Lower leg skin (tissue), 3 donors: ENCODE measurements at regions not wholly inside any gene's neighbourhood (a gene's known extent, or its start where the extent isn't known, plus 50 kb on each side); places are given as distances from the start of the nearest gene placed in this dataset.

Source experiments
- CTCF ChIP-seq, 3 donors: fragments of 450-650 bp; IDR thresholded peaks; one replicate each; pipeline ENCODE4 v1.5.1; 2016; ENCODE audit warnings: antibody characterized with exemption in 3 of 3, mild to moderate bottlenecking in 3 of 3, moderate library complexity in 2 of 3
- POLR2A ChIP-seq, 2 donors: fragments of 450-650 bp; IDR thresholded peaks; one replicate each; pipeline ENCODE4 v1.6.1; 2016 to 2017; ENCODE audit warnings: antibody characterized with exemption in 2 of 2, mild to moderate bottlenecking in 1 of 2, moderate library complexity in 1 of 2

DNA sequence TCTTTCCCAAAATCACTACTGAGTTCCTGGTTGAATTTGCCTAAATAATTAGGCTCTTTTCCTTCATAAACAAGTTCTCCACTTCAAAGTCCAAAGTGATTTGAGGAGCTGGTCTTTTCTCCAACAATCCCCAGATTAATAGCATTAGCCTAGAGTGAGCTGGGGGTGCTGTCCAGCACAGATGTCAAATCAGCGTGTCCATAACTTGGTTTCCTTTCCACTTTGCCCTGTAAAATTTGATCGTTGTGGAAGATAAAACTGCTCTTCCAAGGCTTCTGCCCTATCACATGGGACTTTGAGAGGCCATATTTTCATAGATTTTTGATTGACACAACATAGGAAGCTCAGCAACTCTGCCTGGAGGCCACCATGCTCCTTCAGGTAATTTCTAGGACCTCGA is 134.7 kb upstream of the RORB start:
- no peak for TF ChIP-seq CTCF (IDR thresholded peaks at IDR 0.05)
- no peak for TF ChIP-seq POLR2A (IDR thresholded peaks at IDR 0.05)
